ENCODE measurements at regions not wholly inside any gene's neighbourhood (a gene's known extent, or its start where the extent isn't known, plus 50 kb on each side); places are given as distances from the start of the nearest gene placed in this dataset.

GRCh38 chr9:75734802-75735201, 155.7 kb upstream of the PCSK5 start:
- Histone ChIP-seq H3K27ac (ENCODE audit: insufficient read depth, low read depth, low read length) (no peak overlapping the region), H3K4me1 (ENCODE audit: control insufficient read depth, extremely low read depth, insufficient read depth, low read length) (no peaks in the 10 kb centered on the region), H3K4me3 (replicated peaks in 1 of 3; ENCODE audit: insufficient read depth in 1 of 3, low read depth in 1 of 3, low read length in 3 of 3) (no peak overlapping the region), H3K79me2 (ENCODE audit: control insufficient read depth, insufficient read depth, low read length) (no peaks in the 10 kb centered on the region), H3K27me3 (ENCODE audit: control insufficient read depth in 2 of 2, insufficient read depth in 2 of 2, low read length in 2 of 2) (no peaks in the 10 kb centered on the region), H3K9me1 (replicated peaks; ENCODE audit: control insufficient read depth, extremely low read depth, insufficient read depth, low read length) (no peaks in the 10 kb centered on the region), H2AFZ (ENCODE audit: low read depth, low read length) (no peak overlapping the region), H4K20me1 (replicated peaks; ENCODE audit: control insufficient read depth, extremely low read depth, insufficient read depth, low read length) (no peaks in the 10 kb centered on the region), H3K36me3 (ENCODE audit: control insufficient read depth in 2 of 2, extremely low read depth in 1 of 2, insufficient read depth in 2 of 2, low read length in 2 of 2) (no peaks in the 10 kb centered on the region), H3K9ac (replicated peaks; ENCODE audit: extremely low read depth, insufficient read depth, low read length) (no peak overlapping the region), H3K9me3 (replicated peaks; ENCODE audit: control insufficient read depth, insufficient read depth, low read length) (no peaks in the 10 kb centered on the region), H3K4me2 (ENCODE audit: insufficient read depth, low read length) (no peak overlapping the region)
- intact Hi-C loops (cut with micrococcal nuclease) (no loop called here), dilution Hi-C loops (cut with MboI; ENCODE audit: extremely low pct_ligation_motif_present, low sequenced_read_pairs) (no loop called here)
- DNase-seq (ENCODE audit: low read depth, low spot score) (no peak), FAIRE-seq (no peak)
- TF ChIP-seq EZH2 (IDR thresholded peaks at IDR 0.05; ENCODE audit: borderline replicate concordance, low read depth, low read length, severe bottlenecking) (no peak), POLR2AphosphoS5 (IDR thresholded peaks at IDR 0.05; ENCODE audit: insufficient read depth, low read depth, low read length) (no peak), POLR2A (IDR thresholded peaks at IDR 0.05; ENCODE audit: low read depth, low read length) (no peak), FOS (IDR thresholded peaks at IDR 0.05; ENCODE audit: borderline replicate concordance, insufficient read depth, low read length) (no peak), JUN (IDR thresholded peaks at IDR 0.05; ENCODE audit: borderline replicate concordance, insufficient read depth, insufficient read length, low read depth) (no peak), MAX (IDR thresholded peaks at IDR 0.05; ENCODE audit: insufficient read depth, insufficient read length) (no peak), GATA2 (IDR thresholded peaks at IDR 0.05; ENCODE audit: insufficient read depth, insufficient read length, low read depth, low read length) (no peak), CTCF (IDR thresholded peaks at IDR 0.05; ENCODE audit: extremely low read depth in 1 of 2, insufficient read depth in 1 of 2, low read depth in 1 of 2, low read length in 2 of 2) (no peak), MYC (IDR thresholded peaks at IDR 0.05; ENCODE audit: low read depth, low read length) (no peak)
- BruUV-seq (replicated peaks): no TSS peak
- CTCF ChIA-PET: no interaction called here
- POLR2A ChIA-PET: no interaction called here
